Testis (tissue), 2 donors: ENCODE measurements at regions not wholly inside any gene's neighbourhood (a gene's known extent, or its start where the extent isn't known, plus 50 kb on each side); places are given as distances from the start of the nearest gene placed in this dataset.

ENCODE experiments used
- CTCF ChIP-seq, 3 experiments: fragments of 450-650 bp in 2 of 3; fragments of 200-600 bp in 1 of 3; sonication (generic) in 1 of 3; IDR thresholded peaks; one replicate each; pipeline ENCODE4 v1.5.1; 2016 to 2019; ENCODE audit warnings: antibody characterized with exemption in 3 of 3, mild to moderate bottlenecking in 2 of 3, moderate library complexity in 1 of 3
- POLR2A ChIP-seq: fragments of 450-650 bp; IDR thresholded peaks from one replicate; pipeline ENCODE4 v1.6.1; 2017; ENCODE audit warnings: antibody characterized with exemption, mild to moderate bottlenecking, moderate library complexity

- TF ChIP-seq CTCF (IDR thresholded peaks at IDR 0.05) = no peak
- no peak for TF ChIP-seq POLR2A
Observed at GRCh38 chr12:90322006-90322405, 613.4 kb upstream of the ATP2B1 start.
